ENCODE measurements at regions not wholly inside any gene's neighbourhood (a gene's known extent, or its start where the extent isn't known, plus 50 kb on each side); places are given as distances from the start of the nearest gene placed in this dataset.

DNA sequence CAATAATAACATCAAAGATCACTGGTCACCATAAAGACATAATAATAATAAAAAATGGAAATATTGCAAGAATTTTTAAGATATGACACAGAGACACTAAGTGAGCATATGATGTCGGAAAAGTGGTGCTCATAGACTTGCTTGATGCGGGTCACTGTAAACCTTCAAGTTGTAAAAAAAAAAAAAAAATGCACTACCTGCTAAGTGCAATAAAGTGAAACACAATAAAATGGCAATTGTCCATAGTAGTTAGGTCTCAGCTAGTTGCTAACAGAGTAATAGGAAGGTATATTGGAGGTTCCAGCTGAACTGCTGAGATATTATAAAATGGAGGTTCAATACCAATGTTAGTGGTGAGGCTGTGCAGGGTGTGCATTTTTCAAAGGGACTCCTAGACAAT, 146.6 kb upstream of the MRPS22 start:
- Histone ChIP-seq H3K4me3 (no peak overlapping the region), H3K27me3 (no peaks in the 10 kb centered on the region), H3K36me3 (no peaks in the 10 kb centered on the region), H3K4me1 (no peaks in the 10 kb centered on the region), H3K27ac (no peak overlapping the region), H3K9me3 (no peaks in the 10 kb centered on the region)
- TF ChIP-seq, protein P1, sequence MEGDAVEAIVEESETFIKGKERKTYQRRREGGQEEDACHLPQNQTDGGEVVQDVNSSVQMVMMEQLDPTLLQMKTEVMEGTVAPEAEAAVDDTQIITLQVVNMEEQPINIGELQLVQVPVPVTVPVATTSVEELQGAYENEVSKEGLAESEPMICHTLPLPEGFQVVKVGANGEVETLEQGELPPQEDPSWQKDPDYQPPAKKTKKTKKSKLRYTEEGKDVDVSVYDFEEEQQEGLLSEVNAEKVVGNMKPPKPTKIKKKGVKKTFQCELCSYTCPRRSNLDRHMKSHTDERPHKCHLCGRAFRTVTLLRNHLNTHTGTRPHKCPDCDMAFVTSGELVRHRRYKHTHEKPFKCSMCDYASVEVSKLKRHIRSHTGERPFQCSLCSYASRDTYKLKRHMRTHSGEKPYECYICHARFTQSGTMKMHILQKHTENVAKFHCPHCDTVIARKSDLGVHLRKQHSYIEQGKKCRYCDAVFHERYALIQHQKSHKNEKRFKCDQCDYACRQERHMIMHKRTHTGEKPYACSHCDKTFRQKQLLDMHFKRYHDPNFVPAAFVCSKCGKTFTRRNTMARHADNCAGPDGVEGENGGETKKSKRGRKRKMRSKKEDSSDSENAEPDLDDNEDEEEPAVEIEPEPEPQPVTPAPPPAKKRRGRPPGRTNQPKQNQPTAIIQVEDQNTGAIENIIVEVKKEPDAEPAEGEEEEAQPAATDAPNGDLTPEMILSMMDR (IDR thresholded peaks at IDR 0.05): no peak
- ATAC-seq (no peak), DNase-seq (no peak)
- intact Hi-C loops (cut with DNase I): no loop called here

DNA sequence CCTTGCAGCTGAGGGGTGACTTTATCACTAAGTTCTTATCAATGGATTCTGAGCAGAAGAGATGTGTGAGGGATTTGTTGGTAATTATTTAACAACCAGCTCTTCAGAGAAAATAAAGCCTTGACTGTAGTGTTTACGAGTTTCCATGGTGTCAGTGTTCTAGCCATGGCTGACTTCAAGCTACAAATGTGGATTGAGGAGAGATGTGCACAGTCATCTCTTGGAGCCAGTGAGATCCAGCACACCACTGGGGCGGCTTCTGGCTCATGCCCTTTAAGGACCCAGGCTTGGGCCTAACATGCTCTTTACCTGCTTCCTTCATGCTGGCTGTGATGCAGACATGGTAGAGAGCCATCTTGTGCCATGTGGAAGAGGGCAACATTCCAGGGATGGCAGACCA, 145.6 kb upstream of the MRPS22 start:
- Histone ChIP-seq H3K4me1 (no peaks in the 10 kb centered on the region), H3K4me3 (no peak overlapping the region), H3K27me3 (no peaks in the 10 kb centered on the region), H3K36me3 (no peaks in the 10 kb centered on the region), H3K27ac (no peak overlapping the region), H3K9me3 (no peaks in the 10 kb centered on the region)
- intact Hi-C loops (cut with DNase I): no loop called here
- DNase-seq (no peak), ATAC-seq (no peak)
- TF ChIP-seq, protein P1 (IDR thresholded peaks at IDR 0.05): no peak

GRCh38 chr3:139198929-139199328, 144.9 kb upstream of the MRPS22 start:
- ATAC-seq (no peak), DNase-seq (no peak)
- TF ChIP-seq, protein P1 (IDR thresholded peaks at IDR 0.05): no peak
- no peaks in the 10 kb centered on the region for H3K9me3 ChIP-seq
- H3K27me3 ChIP-seq: no peaks in the 10 kb centered on the region
- no peak overlapping the region for H3K4me3 ChIP-seq
- no peaks in the 10 kb centered on the region for H3K36me3 ChIP-seq
- no peak overlapping the region for H3K27ac ChIP-seq
- intact Hi-C loops (cut with DNase I): no loop called here
- H3K4me1 ChIP-seq: no peaks in the 10 kb centered on the region

- H3K4me3 ChIP-seq: no peak overlapping the region
- TF ChIP-seq, protein P1 (IDR thresholded peaks at IDR 0.05): no peak
- H3K9me3 ChIP-seq: no peaks in the 10 kb centered on the region
- H3K27ac ChIP-seq: no peak overlapping the region
- no peaks in the 10 kb centered on the region for H3K27me3 ChIP-seq
- H3K4me1 ChIP-seq: no peaks in the 10 kb centered on the region
- intact Hi-C loops (cut with DNase I): no loop called here
- DNase-seq (no peak), ATAC-seq (no peak)
- H3K36me3 ChIP-seq: no peaks in the 10 kb centered on the region
Measured at GRCh38 chr3:139199421-139200010, 144.3 kb upstream of the MRPS22 start.

DNA sequence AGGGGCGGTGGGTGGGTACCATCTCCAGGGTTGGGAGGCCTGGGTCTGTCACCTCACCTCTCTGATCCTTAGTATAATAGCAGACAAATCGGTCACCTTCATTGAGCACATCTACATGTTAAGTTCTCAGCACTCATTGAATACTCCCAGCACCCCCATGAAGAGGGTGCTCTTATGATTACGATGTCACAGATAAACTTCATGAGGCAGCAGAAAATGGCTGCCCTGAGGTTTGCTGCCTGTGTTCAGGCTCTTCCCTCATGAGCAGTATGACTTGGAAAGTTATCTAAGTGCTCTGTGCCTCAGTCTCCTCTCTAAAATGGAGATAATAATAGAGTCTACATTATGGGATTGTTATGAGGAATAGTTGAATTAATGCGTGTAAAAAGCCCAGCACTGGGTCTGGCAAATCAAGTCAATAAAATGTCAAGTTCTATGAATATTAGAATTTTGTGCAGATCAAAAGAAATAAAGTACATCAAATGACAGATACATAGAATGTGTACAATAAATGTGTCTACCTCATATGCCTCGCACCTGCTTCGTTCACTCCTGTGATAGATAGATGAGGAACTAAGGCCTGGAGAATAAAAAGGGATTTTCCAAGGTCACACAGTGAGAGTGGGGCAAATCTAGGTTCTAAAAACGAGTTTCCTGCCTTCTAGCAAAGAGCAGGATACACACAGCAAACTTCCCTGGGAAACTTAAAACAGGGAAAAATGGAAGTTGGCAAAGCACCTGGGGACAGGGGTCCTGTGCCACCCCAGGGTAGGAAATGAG, 142.2 kb upstream of the MRPS22 start:
- Histone ChIP-seq H3K27ac (no peak overlapping the region), H3K4me3 (no peak overlapping the region), H3K36me3 (no peaks in the 10 kb centered on the region), H3K4me1 (no peaks in the 10 kb centered on the region), H3K27me3 (no peaks in the 10 kb centered on the region), H3K9me3 (no peaks in the 10 kb centered on the region)
- TF ChIP-seq, protein P1 (IDR thresholded peaks at IDR 0.05): no peak
- no peak for ATAC-seq
- intact Hi-C loops (cut with DNase I): no loop called here
- DNase-seq: no peak

Data from upper lobe of right lung (tissue), 1 donor.